ENCODE measurements at regions not wholly inside any gene's neighbourhood (a gene's known extent, or its start where the extent isn't known, plus 50 kb on each side); places are given as distances from the start of the nearest gene placed in this dataset.

DNA sequence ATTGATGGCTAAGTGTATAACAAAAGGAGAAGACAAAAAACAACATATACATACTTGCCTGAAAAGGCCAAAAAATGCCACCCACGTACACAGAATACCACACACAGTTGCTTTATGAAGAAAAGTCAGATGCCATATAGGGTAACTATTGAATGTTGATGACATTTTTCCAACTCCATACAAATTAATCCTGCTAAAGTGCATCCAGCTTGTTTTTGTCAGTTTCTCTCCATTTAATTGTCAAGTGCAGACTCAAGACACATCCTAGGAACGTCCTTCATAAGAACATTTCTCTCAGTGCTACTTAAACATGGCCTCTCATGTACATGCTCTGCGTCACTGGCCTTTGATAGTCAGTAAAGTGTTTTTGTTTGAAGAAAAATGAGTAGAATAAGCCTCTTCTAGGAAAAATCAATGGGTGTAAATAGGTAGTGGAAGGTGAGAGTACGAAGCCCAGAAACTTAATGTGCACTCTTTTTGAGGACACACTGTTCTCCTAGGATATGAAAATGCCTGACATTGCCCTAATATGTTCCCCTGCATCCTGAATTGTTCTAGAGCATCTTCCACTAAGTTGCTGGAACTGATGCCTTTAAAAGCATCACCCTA lies 267.4 kb upstream of the ATP11B start:
- no peak overlapping the region for H2BK15ac ChIP-seq (ENCODE audit: low read depth, low read length)
- no peaks in the 10 kb centered on the region for H3K79me1 ChIP-seq (ENCODE audit: low read depth in 1 of 2, low read length in 2 of 2)
- TF ChIP-seq, protein P1, sequence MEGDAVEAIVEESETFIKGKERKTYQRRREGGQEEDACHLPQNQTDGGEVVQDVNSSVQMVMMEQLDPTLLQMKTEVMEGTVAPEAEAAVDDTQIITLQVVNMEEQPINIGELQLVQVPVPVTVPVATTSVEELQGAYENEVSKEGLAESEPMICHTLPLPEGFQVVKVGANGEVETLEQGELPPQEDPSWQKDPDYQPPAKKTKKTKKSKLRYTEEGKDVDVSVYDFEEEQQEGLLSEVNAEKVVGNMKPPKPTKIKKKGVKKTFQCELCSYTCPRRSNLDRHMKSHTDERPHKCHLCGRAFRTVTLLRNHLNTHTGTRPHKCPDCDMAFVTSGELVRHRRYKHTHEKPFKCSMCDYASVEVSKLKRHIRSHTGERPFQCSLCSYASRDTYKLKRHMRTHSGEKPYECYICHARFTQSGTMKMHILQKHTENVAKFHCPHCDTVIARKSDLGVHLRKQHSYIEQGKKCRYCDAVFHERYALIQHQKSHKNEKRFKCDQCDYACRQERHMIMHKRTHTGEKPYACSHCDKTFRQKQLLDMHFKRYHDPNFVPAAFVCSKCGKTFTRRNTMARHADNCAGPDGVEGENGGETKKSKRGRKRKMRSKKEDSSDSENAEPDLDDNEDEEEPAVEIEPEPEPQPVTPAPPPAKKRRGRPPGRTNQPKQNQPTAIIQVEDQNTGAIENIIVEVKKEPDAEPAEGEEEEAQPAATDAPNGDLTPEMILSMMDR (conservative IDR thresholded peaks at IDR 0.05; ENCODE audit: low read depth, low read length): no peak
- no peak for TF ChIP-seq SMC3 (IDR thresholded peaks at IDR 0.05; ENCODE audit: low read depth, low read length)
- TF ChIP-seq, protein P2, sequence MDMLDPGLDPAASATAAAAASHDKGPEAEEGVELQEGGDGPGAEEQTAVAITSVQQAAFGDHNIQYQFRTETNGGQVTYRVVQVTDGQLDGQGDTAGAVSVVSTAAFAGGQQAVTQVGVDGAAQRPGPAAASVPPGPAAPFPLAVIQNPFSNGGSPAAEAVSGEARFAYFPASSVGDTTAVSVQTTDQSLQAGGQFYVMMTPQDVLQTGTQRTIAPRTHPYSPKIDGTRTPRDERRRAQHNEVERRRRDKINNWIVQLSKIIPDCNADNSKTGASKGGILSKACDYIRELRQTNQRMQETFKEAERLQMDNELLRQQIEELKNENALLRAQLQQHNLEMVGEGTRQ (IDR thresholded peaks at IDR 0.05; ENCODE audit: low read depth, low read length): no peak
- TF ChIP-seq BHLHE40 (IDR thresholded peaks at IDR 0.05; ENCODE audit: low read depth, low read length): no peak
- TF ChIP-seq NFE2L2 (IDR thresholded peaks at IDR 0.05; ENCODE audit: low read depth, low read length): no peak
- no peak for TF ChIP-seq MXI1 (IDR thresholded peaks at IDR 0.05; ENCODE audit: borderline replicate concordance, low read depth, low read length)
- TF ChIP-seq FOS (IDR thresholded peaks at IDR 0.05; ENCODE audit: low read depth, low read length): no peak
- TF ChIP-seq RCOR1 (IDR thresholded peaks at IDR 0.05; ENCODE audit: insufficient replicate concordance, low read length): no peak
- TF ChIP-seq MAZ (IDR thresholded peaks at IDR 0.05; ENCODE audit: borderline replicate concordance, low read depth, low read length): no peak
- TF ChIP-seq RFX5 (IDR thresholded peaks at IDR 0.05; ENCODE audit: low read depth, low read length): no peak
- no peak for TF ChIP-seq CHD1 (IDR thresholded peaks at IDR 0.05; ENCODE audit: low read depth, low read length)
- TF ChIP-seq MAFK (IDR thresholded peaks at IDR 0.05; ENCODE audit: low read depth, low read length): no peak
- TF ChIP-seq, protein P3, sequence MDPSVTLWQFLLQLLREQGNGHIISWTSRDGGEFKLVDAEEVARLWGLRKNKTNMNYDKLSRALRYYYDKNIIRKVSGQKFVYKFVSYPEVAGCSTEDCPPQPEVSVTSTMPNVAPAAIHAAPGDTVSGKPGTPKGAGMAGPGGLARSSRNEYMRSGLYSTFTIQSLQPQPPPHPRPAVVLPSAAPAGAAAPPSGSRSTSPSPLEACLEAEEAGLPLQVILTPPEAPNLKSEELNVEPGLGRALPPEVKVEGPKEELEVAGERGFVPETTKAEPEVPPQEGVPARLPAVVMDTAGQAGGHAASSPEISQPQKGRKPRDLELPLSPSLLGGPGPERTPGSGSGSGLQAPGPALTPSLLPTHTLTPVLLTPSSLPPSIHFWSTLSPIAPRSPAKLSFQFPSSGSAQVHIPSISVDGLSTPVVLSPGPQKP (IDR thresholded peaks at IDR 0.05; ENCODE audit: borderline replicate concordance, low read depth, low read length): no peak
- TF ChIP-seq RAD21 (IDR thresholded peaks at IDR 0.05; ENCODE audit: low read length): no peak
- TF ChIP-seq CEBPB (IDR thresholded peaks at IDR 0.05; ENCODE audit: low read depth, low read length): no peak
- TF ChIP-seq POLR2A (IDR thresholded peaks at IDR 0.05; ENCODE audit: low read depth, low read length): no peak
- H3K27ac ChIP-seq (ENCODE audit: insufficient read depth, low read length): no peak overlapping the region
- no peak overlapping the region for H3K9ac ChIP-seq (ENCODE audit: low read depth, low read length)
- no peaks in the 10 kb centered on the region for H3K36me3 ChIP-seq (ENCODE audit: control insufficient read depth, insufficient read depth, low read length)
- no peak overlapping the region for H2AK9ac ChIP-seq (replicated peaks; ENCODE audit: low read depth, low read length, poor library complexity)
- intact Hi-C loops (cut with micrococcal nuclease): no loop called here
- ChIA-PET CTCF (no interaction called here), POLR2A (ENCODE audit: unreplicated experiment) (no interaction called here)
- dilution Hi-C loops (cut with HindIII; ENCODE audit: low sequenced_read_pairs, unreplicated experiment): no loop called here
- no peaks in the 10 kb centered on the region for H3K4me1 ChIP-seq (ENCODE audit: control insufficient read depth, insufficient read depth, low read length)
- H3K4me3 ChIP-seq (ENCODE audit: insufficient read depth, low read depth, low read length): no peak overlapping the region
- DNase-seq (no peak), ATAC-seq (ENCODE audit: low read depth) (no peak)
- BruUV-seq (replicated peaks): no TSS peak
- no CpG with 5 or more reads among the region's 4 CpGs for WGBS, 2 experiments (ENCODE audit: extremely low coverage in 2 of 2, insufficient read length in 1 of 2)
- no peak overlapping the region for H3K18ac ChIP-seq (ENCODE audit: low read depth, low read length)
- H2BK5ac ChIP-seq (ENCODE audit: low read depth, low read length, poor library complexity, severe bottlenecking): no peak overlapping the region
- no peak overlapping the region for H4K5ac ChIP-seq (ENCODE audit: low read depth, low read length)
- no peak overlapping the region for H3K4ac ChIP-seq (ENCODE audit: low read depth, low read length)
- no peaks in the 10 kb centered on the region for H4K20me1 ChIP-seq (ENCODE audit: insufficient read depth, low read length)
- no peak overlapping the region for H2BK120ac ChIP-seq (ENCODE audit: low read depth, low read length)
- no peak overlapping the region for H2AFZ ChIP-seq (replicated peaks; ENCODE audit: low read length, poor library complexity)
- H3K9me1 ChIP-seq (ENCODE audit: insufficient read depth, low read length): no peaks in the 10 kb centered on the region
- in situ Hi-C loops (cut with MboI; ENCODE audit: low sequenced_read_pairs): no loop called here
- H4K8ac ChIP-seq (ENCODE audit: low read depth in 2 of 2, low read length in 2 of 2): no peak overlapping the region
- H3K23ac ChIP-seq (ENCODE audit: low read depth, low read length): no peak overlapping the region
- H2AK5ac ChIP-seq (ENCODE audit: low read depth, low read length): no peak overlapping the region
- no peak overlapping the region for H4K91ac ChIP-seq (ENCODE audit: insufficient read depth, low read depth, low read length)
- no peaks in the 10 kb centered on the region for H3K27me3 ChIP-seq (ENCODE audit: control insufficient read depth, insufficient read depth, low read length)
- no peak overlapping the region for H3K4me2 ChIP-seq (ENCODE audit: low read depth, low read length)
- no peak overlapping the region for H3K56ac ChIP-seq (ENCODE audit: extremely low read depth, insufficient read depth, low read length)
- H2BK20ac ChIP-seq (ENCODE audit: low read depth, low read length): no peak overlapping the region
- H3K9me3 ChIP-seq (ENCODE audit: control insufficient read depth, insufficient read depth, low read length): peaks cover 15% of the 10 kb centered on the region
- no peak overlapping the region for H3K14ac ChIP-seq (replicated peaks; ENCODE audit: low read depth, low read length)
